ENCODE measurements at regions not wholly inside any gene's neighbourhood (a gene's known extent, or its start where the extent isn't known, plus 50 kb on each side); places are given as distances from the start of the nearest gene placed in this dataset.

- no peak overlapping the region for H2AFZ ChIP-seq (ENCODE audit: low read length)
- TF ChIP-seq YY1 (IDR thresholded peaks at IDR 0.05; ENCODE audit: low read depth, low read length), result no peak
- TF ChIP-seq RNF2 (IDR thresholded peaks at IDR 0.05; ENCODE audit: borderline replicate concordance, low read depth, low read length, missing control alignments, poor library complexity, severe bottlenecking), result no peak
- TF ChIP-seq KDM1A (IDR thresholded peaks at IDR 0.05; ENCODE audit: borderline replicate concordance, low read length), result no peak
- no peak for TF ChIP-seq EGR1 (IDR thresholded peaks at IDR 0.05; ENCODE audit: borderline replicate concordance, low read depth, low read length)
- TF ChIP-seq MAX (IDR thresholded peaks at IDR 0.05), result no peak
- no peak for TF ChIP-seq SP4 (IDR thresholded peaks at IDR 0.05; ENCODE audit: low read length)
- no peak for TF ChIP-seq ZNF274 (IDR thresholded peaks at IDR 0.05; ENCODE audit: borderline replicate concordance, extremely low read depth, low read length)
- no peak overlapping the region for H3K56ac ChIP-seq (replicated peaks; ENCODE audit: insufficient read length, low read depth, low read length)
- H3K14ac ChIP-seq (ENCODE audit: insufficient read length), result no peak overlapping the region
- H3K79me1 ChIP-seq (ENCODE audit: low read depth, low read length), result no peaks in the 10 kb centered on the region
- no peak overlapping the region for H3K9ac ChIP-seq (replicated peaks in 1 of 4; ENCODE audit: extremely low read depth in 1 of 4, low read depth in 3 of 4, low read length in 3 of 4)
- no peak overlapping the region for H4K5ac ChIP-seq (ENCODE audit: insufficient read length, low read depth, low read length)
- H3K23me2 ChIP-seq (ENCODE audit: low read depth, low read length), result no peaks in the 10 kb centered on the region
- POLR2A ChIA-PET (ENCODE audit: partially characterized antibody), result no interaction called here
- no peak overlapping the region for H3K23ac ChIP-seq (ENCODE audit: insufficient read length)
- H2BK5ac ChIP-seq (ENCODE audit: low read depth, low read length), result no peak overlapping the region
- H2BK120ac ChIP-seq (replicated peaks; ENCODE audit: low read depth, low read length), result no peak overlapping the region
- no peak overlapping the region for H3K4ac ChIP-seq (replicated peaks; ENCODE audit: insufficient read length, low read depth, low read length)
- H4K8ac ChIP-seq (ENCODE audit: extremely low read depth, insufficient read depth, low read length), result no peak overlapping the region
- WGBS, 2 experiments (ENCODE audit: extremely low coverage in 1 of 2, insufficient coverage in 1 of 2, insufficient read length in 1 of 2, insufficient replicate concordance in 2 of 2, low coverage in 1 of 2, low lambda C conversion rate in 2 of 2, missing lambda C conversion rate in 1 of 2), result 87% methylated on average over 6 of the region's 6 CpGs; no CpG with 5 or more reads in 1 of the 2 experiments
- no peaks in the 10 kb centered on the region for H4K20me1 ChIP-seq (replicated peaks in 1 of 2; ENCODE audit: control insufficient read depth in 1 of 2, insufficient read depth in 2 of 2, low read length in 2 of 2)
- no peak overlapping the region for H3K18ac ChIP-seq (ENCODE audit: extremely low read depth, low read length)
- no peaks in the 10 kb centered on the region for H3K9me3 ChIP-seq (ENCODE audit: insufficient read depth in 2 of 2, low read depth in 1 of 2, low read length in 1 of 2)
- H2BK12ac ChIP-seq (ENCODE audit: low read depth, low read length), result no peak overlapping the region
- peaks cover 0 to 3% (median 0%) of the 10 kb centered on the region in 4 experiments; a peak in 2 of 7 replicates for H3K27me3 ChIP-seq (replicated peaks in 1 of 4; ENCODE audit: control insufficient read depth in 3 of 4, extremely low read depth in 1 of 4, insufficient read depth in 3 of 4, low read length in 3 of 4)
- no peak for FAIRE-seq
- no peak overlapping the region for H3K4me2 ChIP-seq (ENCODE audit: insufficient read depth in 1 of 2, low read depth in 2 of 2, low read length in 2 of 2)
- no peak overlapping the region for H3K27ac ChIP-seq (ENCODE audit: low read depth, low read length)
- no peak for DNase-seq (ENCODE audit: low read depth in 1 of 2, low spot score in 2 of 2)
- H2BK20ac ChIP-seq (ENCODE audit: low read length), result no peak overlapping the region
- H3K4me3 ChIP-seq (ENCODE audit: extremely low read depth in 1 of 4, insufficient read depth in 2 of 4, low read depth in 3 of 4, low read length in 4 of 4), result no peak overlapping the region
- H3K79me2 ChIP-seq (ENCODE audit: control insufficient read depth in 1 of 2, insufficient read depth in 2 of 2, low read length in 2 of 2), result no peaks in the 10 kb centered on the region
- H2BK15ac ChIP-seq (ENCODE audit: low read length), result no peak overlapping the region
- H3K4me1 ChIP-seq (replicated peaks in 1 of 4; ENCODE audit: control insufficient read depth in 3 of 4, insufficient read depth in 4 of 4, low read length in 3 of 4), result no peaks in the 10 kb centered on the region
- CTCF ChIA-PET (ENCODE audit: partially characterized antibody), result interaction anchor here (1.8 kb wide), 1 partner anchor 46 kb away, joined by 4 read pairs; no protein-coding TSS in a partner anchor
- no peak overlapping the region for H2AK5ac ChIP-seq (ENCODE audit: low read depth, low read length)
- no peak overlapping the region for H4K91ac ChIP-seq (replicated peaks; ENCODE audit: insufficient read length, low read length)
- no peaks in the 10 kb centered on the region for H3K36me3 ChIP-seq (ENCODE audit: control insufficient read depth in 2 of 4, insufficient read depth in 4 of 4, low read length in 3 of 4)
Observed at GRCh38 chr9:20243841-20244240, 378.5 kb downstream of the MLLT3 start.

Data from H1 (cell line).